Right ventricle myocardium inferior (tissue), 1 donor: ENCODE measurements at regions not wholly inside any gene's neighbourhood (a gene's known extent, or its start where the extent isn't known, plus 50 kb on each side); places are given as distances from the start of the nearest gene placed in this dataset.

Experiments
- ATAC-seq: fragments of 200-7000 bp; cut with Tn5 transposase; one replicate; pipeline ENCODE4 v1.9.1; 2020; ENCODE audit warnings: mild to moderate bottlenecking, moderate library complexity
- DNase-seq: peaks from one replicate; pipeline ENCODE4 v3.0.0; 2021; ENCODE audit errors: missing footprints
- intact Hi-C: fragments of 100-400 bp; cut with DNase I; formaldehyde crosslinking; loops from one replicate; pipeline ENCODE4 v1.11.0; 2022
- donor health status: DM: no; HTN: yes; CAD: no; lungs with severe emphysema.

DNA sequence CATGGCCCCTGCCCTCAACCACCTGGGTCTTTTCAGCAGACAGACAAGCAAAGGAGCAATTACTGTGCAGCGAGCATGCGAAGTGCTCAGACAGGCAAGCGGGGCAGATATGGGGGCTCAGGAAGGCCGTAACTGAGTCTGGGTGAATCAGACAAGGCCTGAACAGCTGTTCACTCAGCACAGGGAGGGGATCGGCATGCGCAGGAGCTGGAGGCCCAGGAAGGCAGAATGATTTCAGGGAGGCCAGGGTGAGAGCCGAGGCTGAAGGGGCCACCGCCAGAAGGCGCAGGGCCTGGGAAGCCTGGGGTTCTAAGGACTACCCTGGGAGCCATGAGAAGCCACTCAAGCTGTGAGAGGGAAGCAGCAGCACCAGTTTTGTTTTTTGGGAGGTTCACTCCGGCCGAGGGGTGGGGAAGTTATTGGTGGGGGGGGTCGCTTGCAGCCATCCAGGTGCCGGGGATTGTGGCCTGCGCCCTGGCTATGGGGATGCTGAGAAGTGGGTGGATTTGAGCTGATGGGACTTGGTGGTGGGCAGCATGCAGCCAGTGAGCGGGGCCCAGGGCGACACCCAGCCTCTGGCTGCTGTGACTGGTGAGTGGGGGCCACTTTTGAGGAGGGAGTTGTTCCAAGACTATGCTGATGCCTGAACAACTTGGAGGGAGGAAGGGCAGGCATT, 132.2 kb downstream of the TSN start:
- DNase-seq (no peak), ATAC-seq (no peak)
- intact Hi-C loops: no loop called here

DNA sequence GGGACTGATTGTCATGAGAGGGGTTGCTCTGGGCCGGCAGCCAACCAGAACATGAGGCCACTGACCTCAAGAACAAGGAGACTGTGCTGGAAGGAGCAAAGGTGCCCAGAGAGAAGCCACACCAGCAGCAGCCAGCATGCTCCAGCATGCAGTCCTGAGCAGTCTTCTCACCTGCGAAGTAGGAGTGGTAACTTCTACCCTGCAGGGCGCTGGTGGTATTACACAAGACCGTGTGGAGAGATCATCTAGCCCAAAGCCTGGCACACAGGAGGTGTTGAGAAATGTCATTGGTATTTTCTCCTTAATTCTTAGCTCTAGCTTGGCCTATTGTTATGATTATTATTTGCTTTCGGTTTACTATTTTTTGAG, 132.7 kb downstream of the TSN start:
- ATAC-seq: no peak
- no peak for DNase-seq
- intact Hi-C loops: no loop called here

DNA sequence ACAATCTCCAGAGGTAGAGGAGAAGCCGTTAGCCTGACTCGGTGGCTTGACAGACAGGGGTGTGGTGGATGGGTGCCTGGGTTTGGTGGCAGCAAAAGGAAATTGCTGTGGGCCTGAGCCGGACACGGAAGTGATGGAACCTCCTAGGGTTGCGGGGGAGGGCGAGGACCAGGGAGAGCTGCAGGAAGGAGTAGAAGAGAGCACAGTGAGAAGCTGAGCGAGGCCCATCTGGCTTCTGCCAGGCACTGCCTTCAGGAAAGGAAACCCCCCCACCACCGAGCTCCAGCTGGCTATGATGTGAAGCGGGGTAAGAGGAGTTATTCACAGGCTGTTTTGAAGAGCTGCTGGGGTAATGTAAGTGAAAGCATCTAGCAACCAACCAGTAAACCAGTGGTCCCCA, 134.6 kb downstream of the TSN start:
- DNase-seq: no peak
- intact Hi-C loops: no loop called here
- no peak for ATAC-seq

DNA sequence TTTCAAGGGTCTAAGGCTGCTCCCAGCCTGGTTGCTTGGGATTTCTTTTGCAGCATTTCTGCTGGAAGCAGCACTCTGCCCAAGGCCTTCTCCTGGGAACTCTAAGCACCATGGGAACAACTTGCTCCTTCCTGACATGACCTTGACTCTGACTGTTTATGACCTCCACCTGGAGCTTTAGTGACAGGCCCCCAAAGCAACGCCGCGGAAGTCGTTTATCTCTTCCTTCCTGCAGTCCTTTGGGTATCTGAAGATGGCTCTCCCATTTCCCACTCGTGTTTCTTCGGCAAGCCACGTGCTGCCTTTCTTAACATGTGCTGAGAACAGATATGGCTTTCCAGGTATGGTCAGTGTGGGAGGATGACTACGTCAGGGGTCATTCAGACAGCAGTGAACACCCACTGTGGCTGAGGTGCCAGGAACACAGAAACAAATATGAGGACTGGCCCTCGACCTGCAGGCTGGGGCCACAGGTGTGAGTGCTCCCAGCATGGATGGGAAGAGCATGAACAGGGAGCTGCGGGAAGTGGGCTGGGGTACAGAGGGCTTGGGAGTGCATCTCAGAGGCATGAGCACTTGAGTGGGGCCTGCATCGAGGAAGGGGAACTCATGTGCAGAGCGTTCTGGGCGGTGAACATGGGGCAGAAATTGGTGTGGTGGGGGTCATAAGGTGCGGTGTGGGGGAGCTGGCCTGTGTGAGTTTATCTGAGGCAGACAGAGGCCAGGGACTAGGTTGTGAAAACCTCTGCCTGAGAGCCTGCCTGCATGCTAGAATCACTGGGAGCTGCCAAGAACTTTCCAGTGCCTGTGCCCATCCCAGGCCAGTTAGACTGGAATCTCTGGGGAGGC, 140.5 kb downstream of the TSN start:
- intact Hi-C loops: no loop called here
- DNase-seq (no peak), ATAC-seq (no peak)

DNA sequence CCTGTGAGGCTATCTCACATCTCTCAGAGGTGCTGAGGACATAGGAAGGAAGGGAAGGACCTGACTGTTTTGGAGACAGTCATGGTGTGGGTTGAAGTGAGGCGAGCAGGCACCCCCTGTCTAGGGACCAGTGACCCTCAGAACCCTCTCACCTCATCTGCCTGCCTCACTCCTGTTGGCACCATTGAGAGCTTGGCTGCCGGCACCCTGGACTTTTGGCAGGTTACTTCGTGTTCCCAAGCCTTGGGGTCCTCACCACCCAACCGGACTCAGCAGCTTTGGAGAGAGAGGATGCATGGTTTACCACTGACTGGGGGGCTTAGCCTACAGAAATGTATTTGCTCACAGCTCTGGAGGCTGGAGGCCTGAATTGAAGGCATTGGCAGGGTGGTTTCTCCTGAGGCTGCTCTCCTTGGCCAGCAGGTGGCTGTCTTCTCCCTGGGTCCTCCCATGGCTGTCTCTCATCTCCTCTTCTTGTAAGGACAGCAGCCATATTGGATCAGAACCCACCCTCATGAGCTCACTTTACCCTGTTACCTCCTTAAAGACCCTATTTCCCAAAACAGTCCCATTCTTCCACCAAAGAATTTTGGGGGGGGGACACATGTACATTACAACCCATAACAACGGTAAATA, 142.0 kb downstream of the TSN start:
- intact Hi-C loops: no loop called here
- DNase-seq (no peak), ATAC-seq (no peak)

DNA sequence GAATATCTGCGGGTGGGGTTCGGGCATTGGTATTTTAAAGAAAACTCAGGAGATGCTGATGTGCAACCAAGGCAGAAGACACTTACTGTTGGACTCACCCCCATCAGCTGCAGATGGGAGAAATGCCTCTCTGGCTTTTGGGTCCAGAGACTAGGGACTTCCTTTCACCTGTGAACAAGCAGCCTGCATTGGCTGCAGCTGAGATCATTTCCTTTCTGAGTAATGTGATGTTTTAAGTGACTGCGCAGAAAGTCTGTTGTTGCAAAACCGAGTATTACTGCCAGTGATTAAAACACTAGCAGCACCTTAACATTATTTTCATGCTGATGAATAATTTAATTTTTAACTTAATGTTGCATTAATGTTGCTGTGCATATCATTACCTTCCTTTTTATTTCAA, 143.0 kb downstream of the TSN start:
- intact Hi-C loops: no loop called here
- DNase-seq (no peak), ATAC-seq (no peak)

DNA sequence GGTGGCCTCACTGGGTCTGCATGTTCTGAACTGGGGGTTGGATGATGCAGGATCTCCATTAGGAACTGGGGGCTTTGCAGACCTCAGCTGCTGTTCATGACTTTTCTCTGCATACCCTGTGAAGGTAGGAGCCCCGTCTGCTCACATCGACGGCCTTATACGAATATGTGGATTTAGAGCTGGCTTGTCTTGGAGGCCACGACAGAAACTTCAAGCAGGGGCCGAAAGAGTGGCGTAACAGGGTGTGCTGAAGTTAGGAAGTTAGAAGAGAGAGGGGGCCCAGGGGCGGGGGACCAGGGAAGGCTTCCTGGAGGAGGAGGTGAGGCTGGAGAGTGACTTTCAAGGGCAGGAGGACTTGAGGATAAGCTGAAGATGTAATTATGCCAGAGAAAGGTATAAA, 144.9 kb downstream of the TSN start:
- ATAC-seq (no peak), DNase-seq (no peak)
- intact Hi-C loops: no loop called here

DNA sequence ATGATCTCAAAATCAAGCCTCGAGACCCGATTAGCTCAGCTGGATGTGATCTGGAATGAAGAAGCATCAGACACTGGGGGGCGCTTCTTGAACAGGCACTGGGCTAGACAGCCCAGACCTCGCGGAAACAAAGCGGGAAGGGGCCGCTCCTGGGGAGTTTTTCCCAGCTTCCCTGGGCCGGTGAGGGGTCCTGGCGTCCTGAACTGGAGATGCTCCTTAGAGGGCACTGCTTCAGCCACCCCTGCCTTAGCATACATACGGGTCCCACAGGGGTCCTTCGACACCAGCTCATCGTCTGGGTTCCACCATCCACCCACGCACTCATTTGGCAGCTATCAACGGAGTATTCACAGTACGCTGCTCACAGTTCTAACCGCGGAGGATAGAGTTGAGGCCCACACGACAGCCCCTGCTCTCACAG, 146.7 kb downstream of the TSN start:
- ATAC-seq: peak; percentile 66
- intact Hi-C loops: no loop called here
- no peak for DNase-seq

DNA sequence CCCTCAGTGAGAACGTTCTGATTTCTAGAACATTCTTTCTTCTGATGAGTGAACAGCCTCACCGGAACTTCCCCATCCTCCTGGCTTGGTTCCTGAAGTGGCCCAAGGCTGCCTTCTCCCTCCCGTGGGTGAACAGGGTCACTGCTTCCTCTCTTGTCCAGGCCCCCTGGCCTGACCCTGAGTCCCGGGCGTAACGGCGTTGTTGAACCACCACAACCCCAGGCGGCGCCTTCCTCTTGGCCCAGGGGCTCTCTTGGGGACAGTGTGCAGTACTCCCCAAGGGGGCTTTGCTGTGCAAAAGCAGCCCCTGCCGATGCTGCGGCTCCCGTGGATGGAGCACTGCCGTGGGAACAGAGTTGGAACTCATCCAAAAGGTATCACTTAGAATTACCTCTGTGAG, 147.2 kb downstream of the TSN start:
- ATAC-seq (peak; percentile 24), DNase-seq (no peak)
- intact Hi-C loops: no loop called here

DNA sequence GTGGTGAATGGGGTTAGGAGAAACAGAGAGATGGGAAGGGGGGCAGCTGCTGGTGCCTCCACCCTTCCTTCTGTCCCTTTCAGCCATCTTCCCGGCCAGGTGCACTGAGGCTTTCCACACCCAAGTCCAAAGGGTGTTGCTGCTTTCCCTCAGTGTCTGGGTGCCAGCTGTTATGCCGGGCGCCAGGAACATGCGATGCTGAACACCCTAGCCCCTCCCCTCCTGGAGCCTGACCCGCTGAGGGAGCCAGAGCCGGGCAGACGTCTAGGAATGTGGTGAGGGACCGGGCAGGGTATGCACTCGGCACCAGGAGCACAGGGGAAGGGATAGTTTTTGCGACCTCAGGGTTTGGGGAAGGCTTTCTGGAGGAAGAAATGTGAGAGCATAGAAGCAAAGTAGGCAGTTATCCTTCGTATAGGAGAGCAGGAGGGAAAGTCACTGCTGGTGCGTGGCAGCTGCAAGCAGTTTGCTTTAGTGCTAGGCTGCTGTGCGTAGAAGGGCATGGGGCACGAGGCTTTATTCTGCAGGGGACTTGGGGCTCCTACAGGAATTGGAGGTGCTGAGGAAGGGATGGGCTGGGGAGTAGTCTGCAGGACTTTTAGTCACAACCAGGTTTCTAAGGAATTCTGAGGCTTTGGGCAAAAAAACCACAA, 147.7 kb downstream of the TSN start:
- ATAC-seq: peak; percentile 55
- intact Hi-C loops: no loop called here
- no peak for DNase-seq

DNA sequence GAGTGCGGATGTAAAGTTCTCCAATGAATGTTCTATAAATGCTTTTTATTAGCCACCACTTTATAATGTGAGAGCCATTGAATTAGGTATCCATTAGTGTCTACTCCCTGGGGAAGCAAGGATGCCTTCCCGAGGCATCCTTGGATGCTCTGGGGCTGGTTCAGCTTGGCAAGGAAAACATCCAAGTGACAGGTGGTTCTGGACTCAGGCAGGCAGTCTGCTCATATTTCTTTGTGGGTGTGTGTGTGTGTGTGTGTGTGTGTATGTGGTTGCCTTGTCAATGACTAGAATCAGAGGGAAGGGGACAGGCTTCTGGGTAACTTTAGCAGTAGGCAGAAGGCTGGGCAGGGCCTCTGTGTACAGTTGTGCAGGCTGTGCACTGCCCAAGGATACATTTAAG, 149.2 kb downstream of the TSN start:
- ATAC-seq (no peak), DNase-seq (no peak)
- intact Hi-C loops: no loop called here

DNA sequence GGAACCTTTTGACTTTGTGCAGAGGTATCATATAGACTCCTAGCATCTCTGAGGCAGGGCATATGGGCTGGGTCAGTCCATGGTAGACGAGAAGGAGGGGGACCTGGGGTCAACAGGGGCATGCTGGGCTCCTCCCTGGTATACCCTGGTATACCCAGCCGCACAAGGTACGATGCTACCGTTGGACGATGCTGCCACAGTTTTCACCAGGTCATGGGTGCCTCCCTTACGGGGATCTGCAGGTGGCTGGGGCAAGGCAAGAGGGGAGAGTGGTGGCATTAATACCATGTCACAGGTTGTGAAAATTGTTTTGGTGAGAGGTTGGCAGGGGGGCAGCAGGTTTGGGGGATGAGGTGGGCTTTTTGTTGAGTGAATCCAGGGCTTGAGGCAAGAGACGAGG, 149.8 kb downstream of the TSN start:
- intact Hi-C loops: no loop called here
- no peak for ATAC-seq
- no peak for DNase-seq

DNA sequence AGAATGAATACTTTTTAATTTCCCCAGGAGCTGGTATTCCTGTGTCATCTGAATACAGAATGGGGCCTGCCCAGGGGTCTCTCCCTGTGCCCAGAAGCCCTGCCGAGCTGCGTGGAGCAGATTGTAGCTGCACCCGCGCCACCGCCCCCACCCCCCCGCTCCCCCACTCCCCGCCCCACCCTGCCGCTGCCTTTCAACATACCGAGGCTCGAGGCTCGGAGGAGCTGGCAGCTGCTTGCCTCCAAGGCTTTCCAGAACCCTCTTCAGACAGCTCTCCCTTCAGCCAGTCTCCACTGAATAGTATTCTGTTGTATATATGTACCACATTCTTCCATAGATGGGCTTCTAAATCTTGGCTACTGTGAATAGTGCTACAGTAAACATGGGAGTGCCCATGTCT, 150.7 kb downstream of the TSN start:
- intact Hi-C loops: no loop called here
- no peak for DNase-seq
- ATAC-seq: peak; percentile 12

DNA sequence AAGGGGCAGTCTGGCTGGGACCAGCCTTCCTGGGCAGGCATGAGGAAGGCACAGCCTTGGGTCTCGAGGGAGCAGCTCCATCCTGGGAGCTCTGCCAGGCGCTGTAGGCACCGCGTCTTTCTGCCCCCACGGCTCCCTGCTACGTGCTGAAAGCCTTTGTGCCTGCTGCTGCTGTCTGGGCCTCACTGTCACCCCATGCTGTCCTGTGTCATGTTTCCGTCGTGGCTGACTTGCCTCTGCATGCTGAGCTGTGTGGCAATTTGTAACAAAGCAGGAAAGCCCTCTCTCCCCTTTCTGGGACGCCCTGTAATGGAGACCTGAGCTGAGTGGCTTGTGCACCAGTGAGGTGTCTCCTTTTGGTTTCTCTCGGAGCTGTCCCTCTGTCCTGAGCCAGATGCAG, 152.5 kb downstream of the TSN start:
- ATAC-seq (no peak), DNase-seq (no peak)
- intact Hi-C loops: no loop called here

DNA sequence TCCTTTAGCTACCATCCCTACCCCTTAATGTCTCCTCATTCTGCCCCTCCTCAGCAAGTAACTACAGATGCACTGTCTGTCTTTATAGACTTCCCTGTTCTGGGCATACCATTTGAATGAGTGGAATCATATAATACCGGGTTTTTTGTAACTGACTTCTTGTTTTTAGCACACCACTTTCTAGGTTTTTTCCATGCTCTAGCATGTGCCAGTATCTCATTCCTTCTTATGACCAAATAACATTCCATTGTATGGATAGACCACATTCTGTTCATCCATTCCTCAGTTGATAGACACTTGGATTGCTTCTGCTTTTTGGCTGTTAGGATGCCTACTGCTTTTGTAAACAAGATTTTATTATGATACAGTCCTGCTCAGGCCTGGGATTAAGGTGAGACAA, 154.7 kb downstream of the TSN start:
- ATAC-seq: no peak
- no peak for DNase-seq

DNA sequence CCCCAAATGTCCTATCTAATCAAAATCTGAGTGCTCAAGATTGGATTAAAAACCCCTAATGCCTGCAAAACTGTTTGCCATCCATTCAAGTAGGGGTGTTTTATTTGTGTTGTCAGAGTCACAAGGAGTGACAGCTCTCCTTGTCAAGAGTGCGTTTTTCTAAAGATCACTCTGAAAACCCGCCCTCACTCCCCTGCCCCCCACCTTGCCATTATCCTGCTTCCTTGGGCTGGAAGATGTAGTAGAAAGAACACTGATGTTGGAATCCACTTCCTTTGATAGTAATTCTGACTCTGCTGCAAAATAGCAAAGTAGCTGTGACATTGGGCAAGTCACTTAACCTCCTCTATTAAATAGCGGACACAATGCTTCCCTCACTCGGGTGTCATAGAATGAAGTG, 155.6 kb downstream of the TSN start:
- DNase-seq (no peak), ATAC-seq (no peak)
- intact Hi-C loops: no loop called here

More for the DNA sequence above, 154.7 kb downstream of the TSN start:
- intact Hi-C loops: no loop called here

DNA sequence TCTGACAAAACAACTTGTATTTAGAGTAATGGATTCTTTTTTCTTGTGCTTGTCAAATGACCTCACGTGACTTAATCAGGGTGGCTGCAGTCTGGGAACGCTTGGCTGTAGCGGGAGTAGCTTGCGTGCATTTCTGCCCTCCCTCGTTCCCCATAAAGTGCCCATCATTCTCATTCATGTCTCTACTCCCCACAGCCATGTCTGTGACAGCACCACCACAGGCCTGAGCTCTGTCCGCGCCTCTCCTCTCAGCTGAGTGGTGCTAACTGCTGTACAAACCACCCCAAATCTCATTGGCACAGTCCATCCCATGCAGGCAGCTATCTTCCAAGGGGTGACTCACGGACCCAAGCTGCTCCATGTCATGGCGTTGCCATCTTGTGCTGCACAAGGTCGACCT, 161.7 kb downstream of the TSN start:
- intact Hi-C loops: no loop called here
- ATAC-seq: no peak
- DNase-seq: peak; percentile 62

DNA sequence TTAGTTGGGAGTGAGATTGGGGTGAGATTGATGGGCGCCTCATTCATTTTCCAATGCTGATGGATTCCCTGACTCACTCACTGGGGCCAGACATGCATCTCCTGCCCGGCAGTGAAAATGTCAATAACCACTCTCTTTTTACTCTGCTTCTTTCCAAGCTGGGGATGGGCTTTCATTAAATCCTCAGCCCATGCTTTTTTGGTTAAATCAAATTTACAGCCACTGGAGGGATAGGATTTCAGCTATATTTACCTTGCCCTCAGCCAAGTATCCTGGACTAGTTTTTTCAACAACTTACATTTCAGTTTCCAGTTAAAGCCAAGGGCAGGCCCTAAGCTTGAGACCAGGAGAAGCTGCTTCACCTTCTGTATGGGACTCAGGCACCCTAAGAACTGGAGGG, 162.8 kb downstream of the TSN start:
- ATAC-seq (no peak), DNase-seq (no peak)
- intact Hi-C loops: no loop called here

DNA sequence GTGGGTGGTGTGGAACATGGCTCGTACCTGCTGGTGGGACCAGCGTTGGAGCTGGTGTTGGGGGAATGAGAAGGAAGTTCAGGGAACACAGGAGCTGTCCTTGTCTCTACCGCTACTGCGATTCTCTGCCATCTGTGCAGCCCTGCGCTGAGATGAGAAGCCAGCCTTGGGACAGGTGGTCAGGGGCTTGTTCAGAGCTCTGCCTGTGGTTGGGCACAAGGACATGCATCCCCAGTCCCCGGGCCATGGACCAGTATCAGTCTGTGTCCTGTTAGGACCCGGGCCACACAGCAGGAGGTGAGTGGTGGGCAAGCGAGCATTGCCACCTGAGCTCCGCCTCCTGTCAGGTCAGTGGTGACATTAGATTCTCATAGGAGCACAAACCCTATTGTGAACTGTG, 164.4 kb downstream of the TSN start:
- intact Hi-C loops: no loop called here
- DNase-seq: no peak
- ATAC-seq: no peak

DNA sequence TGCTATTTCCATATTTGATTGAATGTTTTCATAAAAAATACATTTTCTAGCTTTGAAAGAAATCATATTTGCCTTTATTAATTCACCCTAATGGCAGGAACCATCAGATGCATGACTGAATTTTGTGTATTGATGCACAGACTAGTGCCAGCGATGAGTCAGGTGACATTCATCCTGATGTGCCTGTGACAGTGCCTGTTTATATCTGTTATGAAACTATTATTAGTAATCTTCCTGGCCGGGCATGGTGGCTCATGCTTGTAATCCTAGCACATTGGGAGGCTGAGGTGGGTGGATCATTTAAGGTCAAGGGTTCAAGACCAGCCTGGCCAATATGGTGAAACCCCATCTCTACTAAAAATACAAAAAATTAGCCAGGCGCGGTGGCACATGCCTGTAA, 170.0 kb downstream of the TSN start:
- DNase-seq (no peak), ATAC-seq (no peak)
- intact Hi-C loops: no loop called here
